Neural progenitor cell (in vitro differentiated cells): ENCODE measurements at regions not wholly inside any gene's neighbourhood (a gene's known extent, or its start where the extent isn't known, plus 50 kb on each side); places are given as distances from the start of the nearest gene placed in this dataset.

Experiments
- DNase-seq: peaks from one replicate; pipeline ENCODE4 v3.0.0-alpha.2; 2016; ENCODE audit warnings: low spot score
- H2AFZ ChIP-seq: fragments of 200-600 bp; sonication (generic); replicated peaks from 2 replicates; pipeline ENCODE4 v1.6.1; 2016; ENCODE audit warnings: antibody characterized with exemption
- H3F3A ChIP-seq: fragments of 200-600 bp; sonication (generic); 2 replicates; pipeline ENCODE4 v1.6.1; 2016; ENCODE audit warnings: antibody characterized with exemption, low read depth
- H3K27ac ChIP-seq: fragments of 200-600 bp; sonication (generic); 2 replicates; pipeline ENCODE4 v1.5.1; 2016; ENCODE audit warnings: mild to moderate bottlenecking
- H3K27me3 ChIP-seq: fragments of 200-600 bp; sonication (generic); 2 replicates; pipeline ENCODE4 v1.6.1; 2016; ENCODE audit warnings: mild to moderate bottlenecking, moderate library complexity
- H3K36me3 ChIP-seq: fragments of 200-600 bp; sonication (generic); 2 replicates; pipeline ENCODE4 v1.5.1; 2016
- H3K4me1 ChIP-seq: fragments of 200-600 bp; sonication (generic); 2 replicates; pipeline ENCODE4 v1.6.1; 2016; ENCODE audit warnings: mixed run types
- H3K4me2 ChIP-seq: fragments of 200-600 bp; sonication (generic); 2 replicates; pipeline ENCODE4 v1.6.1; 2016
- H3K4me3 ChIP-seq: fragments of 200-600 bp; sonication (generic); 2 replicates; pipeline ENCODE4 v1.5.1; 2016
- H3K79me2 ChIP-seq: fragments of 200-600 bp; sonication (generic); 2 replicates; pipeline ENCODE4 v1.6.1; 2016; ENCODE audit warnings: low read depth
- H3K9ac ChIP-seq: fragments of 200-600 bp; sonication (generic); 2 replicates; pipeline ENCODE4 v1.6.1; 2016
- H3K9me3 ChIP-seq: fragments of 200-600 bp; sonication (generic); 2 replicates; pipeline ENCODE4 v1.5.1; 2016; ENCODE audit warnings: low read depth
- H4K20me1 ChIP-seq: fragments of 200-600 bp; sonication (generic); 2 replicates; pipeline ENCODE4 v1.6.1; 2016; ENCODE audit warnings: low read depth
- H3K27ac Mint-ChIP-seq: 3 replicates; pipeline ENCODE4 v1.8.0; 2021; ENCODE audit warnings: mixed read lengths
- H3K27me3 Mint-ChIP-seq: 2 replicates; pipeline ENCODE4 v1.8.0; 2022; ENCODE audit warnings: low read depth, mild to moderate bottlenecking, inconsistent platforms, moderate library complexity, mixed read lengths; ENCODE audit not compliant: insufficient read depth
- H3K36me3 Mint-ChIP-seq: 3 replicates; pipeline ENCODE4 v1.8.0; 2021; ENCODE audit warnings: mixed read lengths
- H3K4me1 Mint-ChIP-seq: 3 replicates; pipeline ENCODE4 v1.8.0; 2021; ENCODE audit warnings: mixed read lengths
- H3K4me3 Mint-ChIP-seq: 3 replicates; pipeline ENCODE4 v1.8.0; 2021; ENCODE audit warnings: mild to moderate bottlenecking, moderate library complexity, mixed read lengths
- H3K9me3 Mint-ChIP-seq: 3 replicates; pipeline ENCODE4 v1.8.0; 2020; ENCODE audit warnings: mixed read lengths
- EZH2 ChIP-seq: fragments of 200-600 bp; sonication (generic); IDR thresholded peaks from 2 replicates; pipeline ENCODE4 v1.6.1; 2017; ENCODE audit warnings: antibody characterized with exemption, mild to moderate bottlenecking, moderate library complexity
- EZH2phosphoT487 ChIP-seq: fragments of 200-600 bp; sonication (generic); IDR thresholded peaks from 2 replicates; pipeline ENCODE4 v1.6.1; 2017; ENCODE audit warnings: antibody characterized with exemption
- TF ChIP-seq, protein P1 (sequence below): fragments of 200-600 bp; sonication (generic); IDR thresholded peaks from 2 replicates; pipeline ENCODE4 v1.5.1; 2017; ENCODE audit warnings: antibody characterized with exemption, mild to moderate bottlenecking

GRCh38 chr11:36750349-36750748 lies 152.3 kb upstream of the RAG2 start:
- peaks cover 7% of the 10 kb centered on the region for H3K27me3 Mint-ChIP-seq
- H3K9ac ChIP-seq, result no peak overlapping the region
- no peaks in the 10 kb centered on the region for H3K36me3 ChIP-seq
- H2AFZ ChIP-seq, result no peak overlapping the region
- H3K4me1 ChIP-seq, result no peaks in the 10 kb centered on the region
- no peak overlapping the region for H3K4me3 Mint-ChIP-seq
- H3F3A ChIP-seq, result peaks cover 5% of the 10 kb centered on the region
- H3K36me3 Mint-ChIP-seq, result no peaks in the 10 kb centered on the region
- H3K4me1 Mint-ChIP-seq, result no peaks in the 10 kb centered on the region
- H3K27ac ChIP-seq, result no peak overlapping the region
- H3K4me3 ChIP-seq, result no peak overlapping the region
- no peak overlapping the region for H3K4me2 ChIP-seq
- no peak for DNase-seq
- H3K27ac Mint-ChIP-seq, result no peak overlapping the region
- H3K27me3 ChIP-seq, result no peaks in the 10 kb centered on the region
- no peaks in the 10 kb centered on the region for H3K9me3 ChIP-seq
- no peaks in the 10 kb centered on the region for H3K79me2 ChIP-seq
- TF ChIP-seq EZH2 (no peak), EZH2phosphoT487 (no peak)
- TF ChIP-seq, protein P1, sequence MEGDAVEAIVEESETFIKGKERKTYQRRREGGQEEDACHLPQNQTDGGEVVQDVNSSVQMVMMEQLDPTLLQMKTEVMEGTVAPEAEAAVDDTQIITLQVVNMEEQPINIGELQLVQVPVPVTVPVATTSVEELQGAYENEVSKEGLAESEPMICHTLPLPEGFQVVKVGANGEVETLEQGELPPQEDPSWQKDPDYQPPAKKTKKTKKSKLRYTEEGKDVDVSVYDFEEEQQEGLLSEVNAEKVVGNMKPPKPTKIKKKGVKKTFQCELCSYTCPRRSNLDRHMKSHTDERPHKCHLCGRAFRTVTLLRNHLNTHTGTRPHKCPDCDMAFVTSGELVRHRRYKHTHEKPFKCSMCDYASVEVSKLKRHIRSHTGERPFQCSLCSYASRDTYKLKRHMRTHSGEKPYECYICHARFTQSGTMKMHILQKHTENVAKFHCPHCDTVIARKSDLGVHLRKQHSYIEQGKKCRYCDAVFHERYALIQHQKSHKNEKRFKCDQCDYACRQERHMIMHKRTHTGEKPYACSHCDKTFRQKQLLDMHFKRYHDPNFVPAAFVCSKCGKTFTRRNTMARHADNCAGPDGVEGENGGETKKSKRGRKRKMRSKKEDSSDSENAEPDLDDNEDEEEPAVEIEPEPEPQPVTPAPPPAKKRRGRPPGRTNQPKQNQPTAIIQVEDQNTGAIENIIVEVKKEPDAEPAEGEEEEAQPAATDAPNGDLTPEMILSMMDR, result no peak
- H4K20me1 ChIP-seq, result no peaks in the 10 kb centered on the region
- no peaks in the 10 kb centered on the region for H3K9me3 Mint-ChIP-seq

GRCh38 chr11:36748836-36749235 lies 150.8 kb upstream of the RAG2 start:
- peaks cover 5% of the 10 kb centered on the region for H3F3A ChIP-seq
- Mint-ChIP-seq H3K27ac (no peak overlapping the region), H3K27me3 (peaks cover 6% of the 10 kb centered on the region), H3K36me3 (no peaks in the 10 kb centered on the region), H3K4me3 (no peak overlapping the region), H3K4me1 (no peaks in the 10 kb centered on the region), H3K9me3 (no peaks in the 10 kb centered on the region)
- H3K4me1 ChIP-seq, result no peaks in the 10 kb centered on the region
- no peaks in the 10 kb centered on the region for H3K36me3 ChIP-seq
- H2AFZ ChIP-seq, result no peak overlapping the region
- H3K9ac ChIP-seq, result no peak overlapping the region
- H3K4me2 ChIP-seq, result no peak overlapping the region
- H3K27me3 ChIP-seq, result no peaks in the 10 kb centered on the region
- no peaks in the 10 kb centered on the region for H3K9me3 ChIP-seq
- no peak for DNase-seq
- no peaks in the 10 kb centered on the region for H3K79me2 ChIP-seq
- H4K20me1 ChIP-seq, result no peaks in the 10 kb centered on the region
- H3K4me3 ChIP-seq, result no peak overlapping the region
- H3K27ac ChIP-seq, result no peak overlapping the region
- TF ChIP-seq, protein P1, result no peak
- no peak for TF ChIP-seq EZH2phosphoT487

DNA sequence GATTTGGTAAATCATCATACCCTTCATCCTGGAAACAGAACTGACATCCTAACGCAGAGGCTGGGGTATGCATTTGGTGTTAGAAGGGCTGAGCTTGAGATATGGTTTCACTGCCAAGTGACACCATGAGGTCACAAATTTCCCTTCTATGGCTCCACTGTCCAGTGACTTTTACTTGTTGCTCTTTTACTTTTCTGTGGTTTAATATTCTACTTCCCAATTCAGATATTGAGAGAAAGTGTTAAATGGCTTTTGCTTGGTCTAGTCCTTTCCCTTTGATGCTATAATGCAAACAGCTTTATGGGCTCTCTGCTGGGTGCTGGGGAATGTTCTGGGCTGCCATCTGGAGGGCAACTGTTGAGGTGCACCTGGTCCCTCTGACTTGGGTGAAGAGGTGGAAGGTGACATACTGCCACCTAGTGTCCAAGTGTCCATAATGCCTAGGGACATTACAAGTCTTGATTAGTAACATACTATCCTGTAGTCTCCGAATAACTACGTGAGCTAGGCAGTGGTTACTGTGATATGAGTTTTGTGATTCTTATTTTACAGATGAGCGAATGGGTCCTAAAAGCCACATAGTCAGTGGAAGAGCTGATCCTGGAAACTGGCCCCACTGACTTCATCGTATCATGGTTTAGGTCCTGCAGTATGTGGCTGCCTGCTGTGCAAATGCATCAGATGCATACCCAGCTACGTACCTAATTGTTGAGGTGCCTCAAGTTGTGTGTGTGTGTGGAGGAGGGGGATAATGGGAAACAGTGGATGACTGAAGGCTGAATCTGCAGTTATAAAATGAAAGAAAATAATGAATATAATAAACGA lies 149.1 kb upstream of the RAG2 start:
- no peak overlapping the region for H3K9ac ChIP-seq
- H3K36me3 ChIP-seq, result no peaks in the 10 kb centered on the region
- Mint-ChIP-seq H3K4me3 (no peak overlapping the region), H3K4me1 (no peaks in the 10 kb centered on the region), H3K27me3 (peaks cover 5% of the 10 kb centered on the region), H3K9me3 (no peaks in the 10 kb centered on the region), H3K27ac (no peak overlapping the region), H3K36me3 (no peaks in the 10 kb centered on the region)
- no peaks in the 10 kb centered on the region for H4K20me1 ChIP-seq
- H2AFZ ChIP-seq, result no peak overlapping the region
- H3K4me3 ChIP-seq, result no peak overlapping the region
- H3K27ac ChIP-seq, result no peak overlapping the region
- H3K4me1 ChIP-seq, result no peaks in the 10 kb centered on the region
- TF ChIP-seq, protein P1, result peak; percentile 100
- TF ChIP-seq EZH2phosphoT487, result no peak
- H3K4me2 ChIP-seq, result peak overlapping the region; percentile 50
- no peaks in the 10 kb centered on the region for H3K27me3 ChIP-seq
- peak; percentile 93 for DNase-seq
- peaks cover 5% of the 10 kb centered on the region for H3F3A ChIP-seq
- no peaks in the 10 kb centered on the region for H3K9me3 ChIP-seq
- no peaks in the 10 kb centered on the region for H3K79me2 ChIP-seq
